ENCODE measurements at regions not wholly inside any gene's neighbourhood (a gene's known extent, or its start where the extent isn't known, plus 50 kb on each side); places are given as distances from the start of the nearest gene placed in this dataset.

DNA sequence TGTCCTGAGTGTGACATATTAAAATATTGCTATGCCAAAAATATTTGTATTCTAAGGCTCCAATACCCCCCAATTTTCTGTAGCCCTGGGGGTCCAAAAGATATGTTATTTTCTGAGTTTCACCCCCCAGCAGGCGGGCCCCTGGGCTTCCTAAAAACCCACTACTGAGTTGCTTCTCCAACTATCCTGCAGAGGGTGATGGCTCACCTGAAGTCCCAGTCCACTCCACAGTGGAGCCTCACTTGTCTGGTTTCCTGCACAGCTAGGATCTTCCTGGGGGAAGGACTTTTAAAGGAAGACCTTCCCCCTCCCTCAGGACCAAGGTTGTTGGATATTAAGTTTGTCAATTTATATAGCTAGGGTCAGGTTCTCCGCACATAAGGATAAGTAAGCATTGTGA lies 1181.4 kb downstream of the ROBO2 start:
- no peak for DNase-seq
- no peaks in the 10 kb centered on the region for H3K27me3 Mint-ChIP-seq (ENCODE audit: low read depth)
- no peak overlapping the region for H2AFZ ChIP-seq (ENCODE audit: low read length)

More for the DNA sequence above, 1181.4 kb downstream of the ROBO2 start:
- Histone ChIP-seq H2AK5ac (ENCODE audit: insufficient read length, low read length) (no peak overlapping the region), H2BK5ac (ENCODE audit: insufficient read length, low read length) (no peak overlapping the region), H2BK12ac (ENCODE audit: insufficient read length, low read depth, low read length) (no peak overlapping the region), H3K9me3 (ENCODE audit: control insufficient read depth, low read depth, low read length) (no peaks in the 10 kb centered on the region), H3K14ac (ENCODE audit: insufficient read depth, low read length) (no peak overlapping the region), H3K56ac (ENCODE audit: insufficient read length, low read depth, low read length) (no peak overlapping the region), H3K27ac (ENCODE audit: insufficient read length, low read depth, low read length) (no peak overlapping the region), H2BK120ac (ENCODE audit: low read depth, low read length, poor library complexity, severe bottlenecking) (no peak overlapping the region), H2BK20ac (ENCODE audit: low read depth, low read length, poor library complexity, severe bottlenecking) (no peak overlapping the region), H3K27me3 (ENCODE audit: insufficient read depth, low read length) (no peaks in the 10 kb centered on the region), H3K4me1 (ENCODE audit: insufficient read depth, low read length) (peaks cover 2% of the 10 kb centered on the region; the same call in 1 of the 2 replicates), H4K91ac (ENCODE audit: insufficient read length, low read depth, low read length) (no peak overlapping the region), H3K4me2 (ENCODE audit: insufficient read depth, insufficient read length, low read length) (no peak overlapping the region), H4K5ac (ENCODE audit: insufficient read length, low read depth, low read length) (no peak overlapping the region), H3K9ac (ENCODE audit: extremely low read depth, insufficient read length, low read length) (no peak overlapping the region), H3K79me1 (ENCODE audit: insufficient read depth, low read depth, low read length, poor library complexity, severe bottlenecking) (no peaks in the 10 kb centered on the region), H3K23ac (ENCODE audit: insufficient read length, low read depth, low read length) (no peak overlapping the region), H3K4ac (ENCODE audit: low read depth, low read length) (no peak overlapping the region), H3T11ph (ENCODE audit: low read length) (no peak overlapping the region), H4K20me1 (ENCODE audit: control insufficient read depth, insufficient read depth, insufficient read length) (no peaks in the 10 kb centered on the region), H3K79me2 (ENCODE audit: insufficient read depth, low read length) (no peaks in the 10 kb centered on the region), H3K23me2 (ENCODE audit: insufficient read length, low read depth, low read length, poor library complexity, severe bottlenecking) (no peaks in the 10 kb centered on the region), H3K18ac (ENCODE audit: insufficient read length, low read depth, low read length) (no peak overlapping the region), H2BK15ac (ENCODE audit: low read depth, low read length) (no peak overlapping the region), H4K8ac (replicated peaks; ENCODE audit: insufficient read length, low read depth, low read length) (no peak overlapping the region)
- no peak overlapping the region for H3K4me3 Mint-ChIP-seq
- no peak overlapping the region for H3K27ac Mint-ChIP-seq
- TF ChIP-seq, protein P1, sequence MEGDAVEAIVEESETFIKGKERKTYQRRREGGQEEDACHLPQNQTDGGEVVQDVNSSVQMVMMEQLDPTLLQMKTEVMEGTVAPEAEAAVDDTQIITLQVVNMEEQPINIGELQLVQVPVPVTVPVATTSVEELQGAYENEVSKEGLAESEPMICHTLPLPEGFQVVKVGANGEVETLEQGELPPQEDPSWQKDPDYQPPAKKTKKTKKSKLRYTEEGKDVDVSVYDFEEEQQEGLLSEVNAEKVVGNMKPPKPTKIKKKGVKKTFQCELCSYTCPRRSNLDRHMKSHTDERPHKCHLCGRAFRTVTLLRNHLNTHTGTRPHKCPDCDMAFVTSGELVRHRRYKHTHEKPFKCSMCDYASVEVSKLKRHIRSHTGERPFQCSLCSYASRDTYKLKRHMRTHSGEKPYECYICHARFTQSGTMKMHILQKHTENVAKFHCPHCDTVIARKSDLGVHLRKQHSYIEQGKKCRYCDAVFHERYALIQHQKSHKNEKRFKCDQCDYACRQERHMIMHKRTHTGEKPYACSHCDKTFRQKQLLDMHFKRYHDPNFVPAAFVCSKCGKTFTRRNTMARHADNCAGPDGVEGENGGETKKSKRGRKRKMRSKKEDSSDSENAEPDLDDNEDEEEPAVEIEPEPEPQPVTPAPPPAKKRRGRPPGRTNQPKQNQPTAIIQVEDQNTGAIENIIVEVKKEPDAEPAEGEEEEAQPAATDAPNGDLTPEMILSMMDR (conservative IDR thresholded peaks at IDR 0.05) = peak; percentile 47; the same call in 2 of the 3 replicates
- peaks cover 6 to 11% of the 10 kb centered on the region in 2 experiments for H3K4me1 Mint-ChIP-seq
- H3K9me3 Mint-ChIP-seq = peaks cover 0 to 7% of the 10 kb centered on the region in 2 experiments; a peak in 3 of 5 replicates
- peaks cover 0 to 8% (median 0%) of the 10 kb centered on the region in 3 experiments; a peak in 3 of 7 replicates for H3K36me3 Mint-ChIP-seq (ENCODE audit: insufficient read depth in 1 of 3, low read depth in 3 of 3)
- no CpG with 5 or more reads among the region's 2 CpGs for WGBS (ENCODE audit: extremely low coverage, insufficient read length, low lambda C conversion rate)
